ENCODE measurements at regions not wholly inside any gene's neighbourhood (a gene's known extent, or its start where the extent isn't known, plus 50 kb on each side); places are given as distances from the start of the nearest gene placed in this dataset.

- TF ChIP-seq, protein P1, sequence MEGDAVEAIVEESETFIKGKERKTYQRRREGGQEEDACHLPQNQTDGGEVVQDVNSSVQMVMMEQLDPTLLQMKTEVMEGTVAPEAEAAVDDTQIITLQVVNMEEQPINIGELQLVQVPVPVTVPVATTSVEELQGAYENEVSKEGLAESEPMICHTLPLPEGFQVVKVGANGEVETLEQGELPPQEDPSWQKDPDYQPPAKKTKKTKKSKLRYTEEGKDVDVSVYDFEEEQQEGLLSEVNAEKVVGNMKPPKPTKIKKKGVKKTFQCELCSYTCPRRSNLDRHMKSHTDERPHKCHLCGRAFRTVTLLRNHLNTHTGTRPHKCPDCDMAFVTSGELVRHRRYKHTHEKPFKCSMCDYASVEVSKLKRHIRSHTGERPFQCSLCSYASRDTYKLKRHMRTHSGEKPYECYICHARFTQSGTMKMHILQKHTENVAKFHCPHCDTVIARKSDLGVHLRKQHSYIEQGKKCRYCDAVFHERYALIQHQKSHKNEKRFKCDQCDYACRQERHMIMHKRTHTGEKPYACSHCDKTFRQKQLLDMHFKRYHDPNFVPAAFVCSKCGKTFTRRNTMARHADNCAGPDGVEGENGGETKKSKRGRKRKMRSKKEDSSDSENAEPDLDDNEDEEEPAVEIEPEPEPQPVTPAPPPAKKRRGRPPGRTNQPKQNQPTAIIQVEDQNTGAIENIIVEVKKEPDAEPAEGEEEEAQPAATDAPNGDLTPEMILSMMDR (IDR thresholded peaks at IDR 0.05; ENCODE audit: low read depth, low read length, poor library complexity, severe bottlenecking), result no peak
- no peak for TF ChIP-seq EZH2phosphoT487 (IDR thresholded peaks at IDR 0.05; ENCODE audit: borderline replicate concordance, low read length)
Observed at GRCh38 chr6:98358173-98358572, 476.2 kb upstream of the POU3F2 start.
